HG03432 (cell line): ENCODE measurements at regions not wholly inside any gene's neighbourhood (a gene's known extent, or its start where the extent isn't known, plus 50 kb on each side); places are given as distances from the start of the nearest gene placed in this dataset.

Experiments
- ATAC-seq: cut with Tn5 transposase; IDR thresholded peaks from one replicate; pipeline ENCODE4 v1.9.1; 2021; ENCODE audit warnings: mild to moderate bottlenecking, moderate library complexity; ENCODE audit not compliant: unreplicated experiment

DNA sequence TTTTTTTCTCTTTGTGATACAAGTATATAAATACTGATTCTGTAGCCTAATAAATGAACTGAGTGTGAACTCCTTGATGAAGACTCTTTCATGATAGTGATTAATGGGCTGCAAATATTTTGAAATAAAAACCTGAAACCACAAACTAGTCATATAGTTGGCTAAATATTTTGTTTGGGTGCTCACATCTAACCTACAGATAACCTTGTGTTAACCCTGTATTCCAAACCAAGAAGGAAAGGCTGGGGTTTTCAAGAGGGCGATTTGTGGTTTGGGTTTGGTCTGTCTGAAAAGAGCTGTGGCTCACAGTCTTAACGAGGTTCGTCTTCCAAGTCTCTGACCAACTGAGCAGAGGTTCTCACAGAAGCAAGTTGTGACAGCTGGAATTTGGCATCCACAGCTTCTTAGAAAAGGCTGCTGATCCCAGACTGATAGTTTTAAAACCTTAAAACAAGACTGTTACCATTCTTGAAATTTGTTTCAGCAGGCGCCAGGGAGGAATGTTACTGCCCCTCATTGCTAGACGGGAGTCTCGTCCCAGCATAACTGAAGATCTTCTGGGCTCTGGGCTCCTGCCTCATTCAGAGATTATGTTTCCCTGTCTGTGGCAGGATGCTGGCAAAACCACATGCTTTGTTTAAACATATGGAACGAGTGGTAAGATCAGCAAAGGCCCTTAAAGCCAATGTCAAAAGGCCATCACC lies 736.4 kb upstream of the MARCKS start:
- ATAC-seq, result no peak

DNA sequence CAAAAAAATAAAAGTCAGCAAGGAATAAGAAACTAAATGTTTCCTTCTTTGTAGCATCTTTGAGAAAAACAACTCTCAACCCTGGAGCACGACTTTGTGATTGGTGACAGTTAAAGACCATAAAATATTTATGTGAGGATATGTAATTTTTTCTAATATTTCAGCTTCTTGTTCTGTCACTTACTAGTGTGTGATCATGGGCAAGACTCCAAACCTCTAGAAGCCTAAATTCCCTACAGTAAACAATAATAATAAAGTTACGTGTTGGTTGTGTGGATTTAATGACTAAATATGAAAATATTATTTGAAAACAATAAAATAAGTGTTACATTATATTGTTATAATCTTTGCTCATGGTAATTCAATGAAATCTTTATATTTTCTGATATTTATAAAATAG lies 735.6 kb upstream of the MARCKS start:
- ATAC-seq, result no peak

DNA sequence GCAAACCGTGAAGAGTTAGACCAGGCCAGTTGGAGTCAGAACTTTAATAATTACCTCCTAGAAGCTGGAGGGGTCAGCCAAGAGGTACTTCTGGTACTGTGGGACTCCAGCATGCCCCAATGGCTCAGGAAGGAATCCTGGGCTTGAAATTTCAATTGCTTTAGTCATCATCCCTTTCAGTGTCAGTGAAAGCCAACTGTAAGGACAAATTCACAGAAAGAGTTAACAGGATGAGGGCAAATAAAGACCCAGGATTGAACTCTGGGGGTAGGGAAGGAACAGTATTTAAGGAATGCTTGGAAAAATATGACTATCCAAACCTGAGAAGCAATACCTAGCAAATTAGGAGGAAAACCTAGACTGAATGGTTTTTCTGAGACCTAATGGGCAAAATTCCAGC lies 735.1 kb upstream of the MARCKS start:
- ATAC-seq, result no peak

DNA sequence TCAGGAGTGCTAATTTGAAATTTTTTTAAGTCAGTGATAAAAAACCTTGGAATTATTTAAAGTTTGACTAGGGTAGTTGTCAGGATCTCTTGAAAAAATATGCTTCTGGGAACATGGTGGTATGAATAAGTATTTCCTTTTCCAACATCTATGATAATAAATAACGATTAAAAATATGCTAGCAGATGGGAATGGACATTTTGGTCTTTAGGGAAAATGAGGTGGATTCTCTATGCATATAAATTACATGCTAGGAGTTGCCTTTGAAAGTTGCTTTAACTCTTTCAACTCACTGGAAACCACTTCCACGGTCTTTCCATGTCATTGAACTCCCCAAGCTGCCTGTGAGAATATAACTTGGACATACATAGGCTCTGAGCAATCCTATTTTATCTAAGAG lies 731.5 kb upstream of the MARCKS start:
- ATAC-seq, result no peak

DNA sequence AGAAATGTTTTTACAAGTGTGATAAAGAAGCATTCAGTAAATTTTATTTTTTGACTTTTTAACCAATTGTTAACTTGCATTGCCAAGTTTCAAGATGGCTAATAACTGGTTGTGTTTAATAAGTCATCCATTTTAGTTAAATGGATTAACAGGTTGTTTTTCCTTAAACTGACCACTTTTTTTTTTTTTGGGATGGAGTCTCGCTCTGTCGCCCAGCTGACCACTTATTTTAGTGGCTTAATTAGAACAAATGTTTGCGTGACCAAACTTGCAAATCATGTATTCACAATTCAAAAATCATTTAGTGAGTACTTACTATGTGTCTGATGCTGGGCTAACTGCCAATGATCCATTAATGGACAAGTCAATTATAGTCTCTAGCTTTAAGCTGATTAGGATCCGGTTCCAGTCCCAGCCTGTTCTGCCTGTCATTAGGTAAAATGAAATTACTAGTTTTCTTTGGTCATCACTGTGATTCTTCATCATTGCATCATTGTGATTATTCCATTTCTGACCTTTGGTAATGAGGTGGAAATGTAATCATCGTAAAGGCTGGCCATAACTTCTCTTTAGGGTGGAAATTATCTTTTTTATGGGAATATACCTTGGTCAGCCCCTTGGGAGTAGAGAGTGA lies 729.2 kb upstream of the MARCKS start:
- ATAC-seq, result no peak

DNA sequence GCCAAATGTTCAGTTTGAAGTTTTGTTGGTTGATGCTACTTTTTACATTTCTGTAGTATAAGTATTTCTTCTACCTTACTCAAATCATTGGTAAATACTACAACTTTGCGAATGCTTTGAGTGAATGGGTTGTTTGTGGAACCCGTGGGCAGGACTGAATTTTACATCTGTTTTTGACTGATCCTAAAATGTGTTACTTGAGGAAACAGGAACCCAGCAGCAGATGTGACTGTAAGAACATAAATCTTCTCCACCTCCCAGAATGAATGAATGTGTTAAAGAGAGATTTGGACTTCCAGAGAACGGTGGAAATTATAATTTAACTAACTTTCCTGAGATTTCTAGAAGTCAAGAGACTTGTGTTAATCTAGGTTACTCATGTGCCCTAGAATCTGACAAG lies 728.5 kb upstream of the MARCKS start:
- ATAC-seq, result no peak

DNA sequence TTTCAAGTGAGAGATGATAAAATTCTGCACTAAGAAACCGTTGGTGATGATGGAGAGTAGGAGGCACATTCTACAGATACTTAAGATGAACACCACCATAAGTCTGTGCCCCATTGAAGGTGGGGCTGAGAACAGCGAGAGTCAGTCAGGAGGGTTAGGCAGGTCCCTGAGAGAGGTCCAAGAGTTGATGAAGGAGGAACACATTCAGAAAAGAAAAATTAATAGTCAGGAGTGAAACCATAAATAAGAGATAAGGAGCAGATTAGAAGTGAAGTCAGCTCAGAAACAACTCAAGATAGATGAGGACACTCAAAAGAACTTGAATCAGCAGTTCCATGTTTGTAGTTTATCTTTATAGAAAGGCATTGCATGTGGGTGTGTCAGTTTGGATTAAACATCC lies 727.2 kb upstream of the MARCKS start:
- no peak for ATAC-seq

DNA sequence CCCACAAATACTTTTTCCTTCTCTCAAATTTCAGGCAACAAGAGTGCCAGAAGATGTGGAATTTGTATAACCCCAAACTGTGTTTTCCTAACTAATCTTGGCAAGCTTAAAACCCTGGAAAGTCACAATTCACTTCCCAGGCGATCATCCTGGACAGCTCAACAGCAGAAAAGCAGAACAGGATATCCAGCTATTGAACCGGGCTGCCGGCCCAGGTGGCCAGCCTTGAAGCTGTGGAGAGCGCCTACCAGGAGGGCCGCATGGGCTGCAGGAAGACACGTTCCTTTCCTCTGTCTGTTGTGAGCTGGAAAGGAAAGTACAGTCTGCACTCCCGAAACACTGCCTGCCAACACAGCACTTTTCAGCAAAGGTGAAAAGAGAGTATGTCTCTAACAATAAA lies 719.7 kb upstream of the MARCKS start:
- no peak for ATAC-seq

DNA sequence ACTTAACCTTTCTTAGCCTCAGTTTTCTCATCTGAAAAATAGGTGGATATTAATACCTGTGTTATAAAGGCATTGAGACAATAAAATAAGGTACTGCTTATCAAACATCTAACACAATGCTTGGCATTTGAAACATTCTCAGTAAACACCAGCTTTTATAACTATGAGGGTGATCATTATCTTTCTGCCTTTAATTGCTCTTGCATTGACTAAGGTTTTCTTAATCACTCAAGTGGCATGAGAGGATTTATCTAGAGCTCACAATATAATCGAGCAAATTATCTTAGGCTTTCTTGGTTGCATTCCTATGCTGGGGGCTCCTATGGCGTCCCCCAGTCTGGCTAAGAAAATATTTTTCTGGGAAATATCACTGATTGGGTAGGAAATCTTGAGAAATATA lies 716.4 kb upstream of the MARCKS start:
- no peak for ATAC-seq

DNA sequence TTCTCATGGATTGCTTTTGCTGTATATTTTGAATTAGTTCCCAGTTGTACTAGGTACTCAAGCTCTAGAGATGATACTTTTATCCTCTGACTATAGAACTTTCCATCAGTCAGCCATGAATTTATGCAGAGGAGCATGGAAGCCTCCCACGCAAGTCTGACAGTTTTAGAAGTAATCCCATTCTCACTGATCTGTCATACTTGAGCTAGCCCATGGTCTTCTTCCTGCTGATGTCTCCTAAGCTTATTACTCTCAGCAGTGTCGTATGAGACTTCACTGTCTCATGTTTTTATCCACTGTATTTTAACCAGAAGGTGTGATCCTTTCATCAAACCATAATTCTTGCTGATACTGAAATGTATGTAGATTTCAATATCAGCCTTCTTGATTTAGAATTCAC lies 715.2 kb upstream of the MARCKS start:
- no peak for ATAC-seq

DNA sequence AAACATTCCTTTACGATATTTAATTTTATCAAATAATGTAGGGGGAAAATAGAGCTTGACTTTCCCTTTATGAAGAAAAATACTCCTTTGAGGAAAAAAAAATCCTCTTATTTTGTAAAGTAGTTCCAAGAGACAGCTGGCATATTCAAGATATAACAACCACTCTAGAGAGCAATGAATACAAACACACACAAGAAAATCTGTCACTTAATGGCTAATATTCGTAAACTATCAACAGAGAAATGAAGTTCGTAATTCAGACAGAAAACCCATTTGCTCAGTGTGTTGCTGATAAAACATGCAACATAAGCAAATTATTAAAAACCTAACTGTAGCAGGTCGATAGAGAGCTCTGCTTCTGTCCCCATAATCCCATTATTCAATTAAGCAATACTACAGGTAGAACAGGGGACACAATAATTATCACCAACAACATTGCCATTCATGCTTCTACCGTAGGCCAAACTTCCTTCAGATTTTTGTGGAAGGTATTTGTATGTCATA lies 714.4 kb upstream of the MARCKS start:
- ATAC-seq, result no peak

DNA sequence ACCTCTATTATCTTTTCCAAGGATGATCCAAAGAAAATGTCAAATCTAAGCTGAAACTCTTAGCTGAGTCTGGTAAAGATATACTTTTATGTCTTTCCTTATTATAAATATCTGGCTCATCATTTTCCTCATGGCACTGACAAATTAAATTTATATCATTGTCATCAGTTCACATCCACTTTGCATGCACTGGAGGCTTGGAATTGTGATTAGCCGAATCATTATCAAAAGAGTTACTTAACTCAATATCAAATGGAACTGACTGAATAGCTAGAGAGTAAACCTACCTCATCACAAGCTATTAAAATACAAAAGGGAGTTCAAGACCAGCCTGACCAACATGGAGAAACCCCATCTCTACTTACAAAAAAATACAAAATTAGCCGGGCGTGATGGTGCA lies 713.9 kb upstream of the MARCKS start:
- ATAC-seq, result no peak

DNA sequence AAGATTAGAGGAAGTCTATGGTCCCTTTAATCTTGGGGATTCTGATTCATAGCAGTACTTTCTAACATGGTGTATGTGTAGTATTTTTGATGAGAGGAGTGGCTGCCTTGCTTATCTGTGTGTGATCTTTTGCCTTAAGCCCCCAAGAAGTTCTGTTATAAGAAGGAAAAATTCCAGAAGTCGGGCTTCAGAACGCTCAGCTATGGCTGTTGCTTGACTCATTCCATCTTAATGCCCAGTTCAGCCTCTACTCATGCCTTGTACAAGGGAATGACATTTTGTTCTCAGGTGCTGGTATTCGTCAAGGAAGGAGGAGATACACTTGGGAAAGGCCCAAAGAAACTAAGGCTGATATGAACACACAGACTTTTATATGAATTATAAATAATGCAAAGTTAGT lies 713.0 kb upstream of the MARCKS start:
- ATAC-seq, result no peak

DNA sequence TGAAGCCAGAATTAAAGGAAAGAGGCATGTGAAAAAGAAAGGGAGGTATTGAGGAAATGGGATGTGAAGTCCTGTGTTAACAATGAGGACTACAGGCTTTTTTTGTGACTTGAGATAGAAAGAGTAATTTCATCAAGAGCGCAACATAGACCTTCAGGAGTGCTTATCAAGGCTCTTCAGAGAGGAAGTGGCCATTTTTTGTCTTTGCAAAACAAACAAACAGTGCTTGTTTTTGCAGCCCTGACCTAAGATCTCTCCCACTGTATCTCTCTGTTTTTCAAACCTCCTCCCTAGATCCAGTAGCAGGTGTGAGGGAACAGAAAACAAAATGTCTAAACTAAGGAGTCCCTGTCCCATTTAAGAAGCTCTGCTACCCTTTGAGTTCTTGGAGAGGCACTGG lies 710.3 kb upstream of the MARCKS start:
- ATAC-seq, result no peak

DNA sequence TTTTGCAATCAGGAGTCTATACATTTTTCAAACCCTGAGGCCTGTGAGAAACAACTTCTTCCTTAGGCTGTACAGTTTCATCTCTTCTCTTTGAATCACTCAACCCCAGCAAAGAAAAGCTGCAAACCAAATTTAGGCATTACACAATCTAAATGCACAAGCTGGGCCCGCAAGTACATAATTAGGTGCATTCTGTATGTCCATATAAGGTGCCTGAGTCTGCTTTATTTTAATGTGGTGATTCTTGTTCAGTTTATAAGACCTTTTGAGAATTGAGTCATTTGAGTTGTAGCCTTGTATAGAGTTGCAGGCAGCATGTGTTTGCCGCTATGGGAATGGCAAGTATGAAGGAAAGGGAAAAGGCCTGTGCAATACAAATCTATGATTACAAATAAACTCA lies 709.6 kb upstream of the MARCKS start:
- no peak for ATAC-seq

DNA sequence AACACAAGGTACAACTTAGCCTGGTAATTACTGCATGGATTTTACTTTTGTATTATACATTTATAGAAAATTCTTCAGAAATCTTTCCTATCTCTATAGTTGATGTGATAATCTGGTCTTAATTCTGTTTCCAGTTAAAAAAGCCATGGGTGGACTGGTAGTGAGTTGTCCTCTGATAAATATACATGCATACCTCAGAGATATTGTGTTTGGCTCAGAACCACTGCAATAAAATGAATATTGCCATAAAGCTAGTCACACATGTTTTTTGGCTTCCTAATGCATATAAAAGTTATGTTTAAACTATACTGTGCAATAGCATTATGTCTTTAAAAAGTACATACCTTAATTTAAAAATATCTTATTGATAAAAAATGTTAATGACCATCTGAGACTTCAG lies 708.6 kb upstream of the MARCKS start:
- no peak for ATAC-seq

DNA sequence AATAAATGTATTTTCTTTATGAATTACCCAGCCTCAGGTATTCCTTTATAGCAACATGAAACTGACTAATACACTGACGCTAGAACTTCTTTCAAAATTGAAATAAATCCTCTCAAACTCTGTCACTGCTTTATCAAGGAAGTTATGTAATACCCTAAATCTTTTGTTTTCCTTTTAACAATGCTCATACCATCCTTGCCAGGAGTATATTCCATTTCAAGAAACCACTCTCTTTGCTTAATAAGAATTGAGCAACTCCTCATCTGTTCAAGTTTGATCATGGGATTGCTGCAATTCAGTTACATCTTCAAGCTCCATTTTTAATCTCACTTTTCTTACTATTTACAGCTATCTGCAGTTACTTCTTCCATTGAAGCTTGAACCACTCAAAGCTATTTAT lies 707.6 kb upstream of the MARCKS start:
- ATAC-seq, result no peak

DNA sequence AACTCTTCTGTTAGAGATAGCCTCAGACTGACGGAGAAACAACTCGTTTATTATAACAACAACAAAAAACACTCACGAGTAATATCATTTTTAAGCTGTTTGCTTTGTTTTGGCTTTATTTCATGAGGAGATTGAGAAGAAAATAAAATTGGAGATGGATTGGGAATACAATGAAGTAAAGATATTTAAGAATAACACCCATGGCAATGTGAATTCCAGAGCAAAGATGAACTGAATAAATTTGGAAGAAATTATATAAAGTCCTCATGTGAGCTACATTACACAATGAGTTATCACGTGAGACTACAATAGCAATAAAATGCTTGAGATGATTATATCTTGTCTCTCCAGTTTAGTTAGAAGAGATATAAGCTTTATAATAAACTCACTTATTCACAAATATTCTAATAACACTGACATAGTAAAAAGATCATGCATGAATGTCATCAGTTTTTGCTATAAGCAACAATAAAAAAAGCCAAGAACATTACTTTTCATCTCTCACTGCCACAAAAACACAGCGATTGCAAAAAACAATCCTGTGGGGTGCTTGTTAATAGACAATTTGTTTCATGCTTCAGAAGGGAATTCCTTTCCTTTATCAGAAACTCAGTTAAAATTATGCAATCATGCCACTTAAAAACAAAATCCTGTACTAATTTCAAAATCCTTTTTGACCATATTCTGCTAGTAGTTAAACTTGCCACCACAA lies 696.7 kb upstream of the MARCKS start:
- ATAC-seq, result no peak

DNA sequence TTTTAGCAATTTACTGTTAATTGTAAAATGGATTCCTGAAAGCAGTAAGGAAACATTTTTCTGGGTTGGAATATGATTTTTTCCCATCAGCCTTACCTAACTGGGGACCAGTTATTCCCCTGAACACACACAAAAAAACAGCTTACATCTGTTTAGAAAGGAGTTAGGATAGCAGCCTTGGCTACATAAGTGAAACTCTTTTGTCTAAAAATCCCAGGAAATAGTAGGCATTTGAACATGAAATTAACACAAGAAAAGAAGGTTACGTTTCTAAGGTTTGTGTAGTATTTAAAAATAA lies 696.2 kb upstream of the MARCKS start:
- no peak for ATAC-seq

DNA sequence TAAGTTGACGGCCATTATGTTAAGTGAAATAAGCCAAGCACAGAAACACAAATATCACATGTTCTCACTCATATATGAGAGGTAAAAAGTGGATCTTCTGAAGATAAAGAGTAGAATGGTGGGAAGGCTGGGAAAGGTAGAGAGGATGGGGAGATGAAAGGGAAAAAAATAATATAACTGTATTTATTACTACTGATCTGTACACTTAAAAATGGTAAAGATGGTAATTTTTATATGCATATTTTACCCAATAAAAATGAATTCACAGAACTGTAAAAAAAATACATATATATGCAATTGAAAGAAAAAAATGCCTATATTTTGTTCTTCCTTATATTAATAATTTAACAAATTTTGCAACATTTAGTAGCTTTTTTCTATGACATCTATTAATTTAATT lies 694.4 kb upstream of the MARCKS start:
- no peak for ATAC-seq

DNA sequence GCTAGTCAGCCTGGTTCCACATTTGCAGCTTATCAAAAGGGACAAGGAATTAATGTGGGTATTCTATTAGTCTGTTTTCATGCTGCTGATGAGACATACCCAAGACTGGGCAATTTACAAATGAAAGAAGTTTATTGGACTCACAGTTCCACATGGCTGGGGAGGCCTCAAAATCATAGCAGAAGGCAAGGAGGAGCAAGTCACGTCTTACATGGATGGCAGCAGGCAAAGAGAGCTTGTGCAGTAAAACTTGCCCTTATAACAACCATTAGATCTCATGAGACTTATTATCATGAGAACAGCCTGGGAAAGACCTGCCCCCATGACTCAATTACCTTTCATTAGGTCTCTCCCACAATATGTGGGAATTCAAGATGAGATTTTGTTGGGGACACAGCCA lies 689.1 kb upstream of the MARCKS start:
- ATAC-seq, result no peak

DNA sequence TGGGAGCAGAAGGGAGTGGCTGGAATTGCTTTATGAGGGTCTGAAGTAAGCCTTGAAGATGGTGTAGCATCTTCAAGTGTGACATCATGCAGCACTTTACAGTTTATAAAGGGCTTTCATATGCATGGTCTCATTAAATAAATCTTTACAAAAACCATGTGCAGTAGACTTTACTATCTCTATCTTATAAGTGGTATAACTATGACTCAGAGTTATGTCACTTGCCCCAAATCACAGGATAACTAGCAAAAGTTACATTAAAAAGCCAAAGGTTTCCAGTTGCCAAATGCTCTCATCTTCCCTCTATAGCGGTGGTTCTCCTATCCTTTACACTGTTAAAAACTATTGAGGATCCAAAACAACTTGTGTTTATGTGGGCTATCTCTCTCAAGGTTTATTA lies 687.7 kb upstream of the MARCKS start:
- ATAC-seq, result no peak
